Cardiac muscle cell (in vitro differentiated cells and primary cell): ENCODE measurements at regions not wholly inside any gene's neighbourhood (a gene's known extent, or its start where the extent isn't known, plus 50 kb on each side); places are given as distances from the start of the nearest gene placed in this dataset.
"Not testable (repeated sequence)": the region's sequence is repeated elsewhere in the genome, so short reads cannot be mapped to it uniquely, and the experiment has no call there.

Source experiments
- DNase-seq, 2 donors: peaks; one replicate each; pipeline versions ENCODE4 v3.0.0 to v3.0.0-alpha.2; 2010 to 2017; ENCODE audit warnings: low read depth in 1 of 2, low spot score in 1 of 2
- H3K27ac ChIP-seq: fragments of 200-600 bp; sonication (generic); 2 replicates; pipeline ENCODE4 v1.5.1; 2016
- H3K27me3 ChIP-seq: fragments of 200-600 bp; sonication (generic); 2 replicates; pipeline ENCODE4 v1.6.0; 2016; ENCODE audit warnings: control low read depth
- H3K36me3 ChIP-seq: fragments of 200-600 bp; sonication (generic); 2 replicates; pipeline ENCODE4 v1.5.1; 2016; ENCODE audit warnings: control low read depth
- H3K4me1 ChIP-seq: fragments of 200-600 bp; sonication (generic); 2 replicates; pipeline ENCODE4 v1.8.1; 2017; ENCODE audit warnings: low read depth, mild to moderate bottlenecking, mixed run types
- H3K4me3 ChIP-seq: fragments of 200-600 bp; sonication (generic); 2 replicates; pipeline ENCODE4 v1.5.1; 2016; ENCODE audit warnings: mild to moderate bottlenecking
- H3K9me3 ChIP-seq: fragments of 200-600 bp; sonication (generic); 2 replicates; pipeline ENCODE4 v1.5.1; 2017; ENCODE audit warnings: low read depth, mild to moderate bottlenecking, control low read depth
- TF ChIP-seq, protein P1 (sequence below): IDR thresholded peaks from 2 replicates; pipeline ENCODE4 v1.5.1; 2012; ENCODE audit warnings: low read depth, mild to moderate bottlenecking, low read length

GRCh38 chr2:22970284-22970975 lies 414.5 kb upstream of the KLHL29 start:
- Histone ChIP-seq H3K4me1 (no peaks in the 10 kb centered on the region), H3K27me3 (no peaks in the 10 kb centered on the region), H3K27ac (no peak overlapping the region), H3K4me3 (no peak overlapping the region), H3K9me3 (no peaks in the 10 kb centered on the region), H3K36me3 (no peaks in the 10 kb centered on the region)
- TF ChIP-seq, protein P1, sequence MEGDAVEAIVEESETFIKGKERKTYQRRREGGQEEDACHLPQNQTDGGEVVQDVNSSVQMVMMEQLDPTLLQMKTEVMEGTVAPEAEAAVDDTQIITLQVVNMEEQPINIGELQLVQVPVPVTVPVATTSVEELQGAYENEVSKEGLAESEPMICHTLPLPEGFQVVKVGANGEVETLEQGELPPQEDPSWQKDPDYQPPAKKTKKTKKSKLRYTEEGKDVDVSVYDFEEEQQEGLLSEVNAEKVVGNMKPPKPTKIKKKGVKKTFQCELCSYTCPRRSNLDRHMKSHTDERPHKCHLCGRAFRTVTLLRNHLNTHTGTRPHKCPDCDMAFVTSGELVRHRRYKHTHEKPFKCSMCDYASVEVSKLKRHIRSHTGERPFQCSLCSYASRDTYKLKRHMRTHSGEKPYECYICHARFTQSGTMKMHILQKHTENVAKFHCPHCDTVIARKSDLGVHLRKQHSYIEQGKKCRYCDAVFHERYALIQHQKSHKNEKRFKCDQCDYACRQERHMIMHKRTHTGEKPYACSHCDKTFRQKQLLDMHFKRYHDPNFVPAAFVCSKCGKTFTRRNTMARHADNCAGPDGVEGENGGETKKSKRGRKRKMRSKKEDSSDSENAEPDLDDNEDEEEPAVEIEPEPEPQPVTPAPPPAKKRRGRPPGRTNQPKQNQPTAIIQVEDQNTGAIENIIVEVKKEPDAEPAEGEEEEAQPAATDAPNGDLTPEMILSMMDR: no peak
- no peak for DNase-seq

DNA sequence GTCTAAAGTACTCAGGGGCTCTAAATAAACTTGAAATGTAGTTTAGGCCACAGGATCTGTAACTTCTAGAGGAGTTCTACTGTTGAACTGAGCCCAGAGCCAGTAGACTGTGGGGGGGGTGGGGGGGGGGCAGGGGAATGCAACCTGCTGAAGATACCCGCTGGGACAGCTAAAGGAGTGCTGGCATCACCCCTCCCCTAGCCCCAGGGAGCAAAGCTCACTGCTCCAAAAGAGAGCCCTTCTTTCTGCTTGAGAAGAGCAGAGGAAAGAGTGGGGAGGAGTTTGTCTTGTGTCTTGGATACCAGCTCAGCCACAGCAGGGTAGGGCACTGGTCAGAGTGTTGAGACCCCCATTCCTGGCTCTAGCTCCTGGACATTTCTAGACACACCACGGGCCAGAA lies 414.0 kb upstream of the KLHL29 start:
- TF ChIP-seq, protein P1: no peak
- H3K4me3 ChIP-seq: no peak overlapping the region
- H3K27me3 ChIP-seq: no peaks in the 10 kb centered on the region
- H3K9me3 ChIP-seq: no peaks in the 10 kb centered on the region
- no peak for DNase-seq
- H3K4me1 ChIP-seq: no peaks in the 10 kb centered on the region
- no peaks in the 10 kb centered on the region for H3K36me3 ChIP-seq
- no peak overlapping the region for H3K27ac ChIP-seq

- TF ChIP-seq, protein P1: no peak
- no peak overlapping the region for H3K4me3 ChIP-seq
- H3K36me3 ChIP-seq: no peaks in the 10 kb centered on the region
- H3K4me1 ChIP-seq: no peaks in the 10 kb centered on the region
- no peaks in the 10 kb centered on the region for H3K27me3 ChIP-seq
- DNase-seq: no peak
- H3K9me3 ChIP-seq: no peaks in the 10 kb centered on the region
- H3K27ac ChIP-seq: no peak overlapping the region
Measured at GRCh38 chr2:22981785-22982184, 403.2 kb upstream of the KLHL29 start.

GRCh38 chr2:22984152-22984551 lies 400.8 kb upstream of the KLHL29 start:
- not testable (repeated sequence) for H3K36me3 ChIP-seq, DNase-seq, H3K27me3 ChIP-seq, H3K9me3 ChIP-seq, H3K4me1 ChIP-seq, H3K4me3 ChIP-seq, H3K27ac ChIP-seq

GRCh38 chr2:22990246-22990645 lies 394.7 kb upstream of the KLHL29 start:
- Histone ChIP-seq H3K4me1 (peaks cover 15% of the 10 kb centered on the region), H3K27ac (no peak overlapping the region), H3K4me3 (no peak overlapping the region), H3K9me3 (no peaks in the 10 kb centered on the region), H3K27me3 (no peaks in the 10 kb centered on the region), H3K36me3 (no peaks in the 10 kb centered on the region)
- DNase-seq: no peak
- TF ChIP-seq, protein P1: no peak

- Histone ChIP-seq H3K4me1 (peaks cover 19% of the 10 kb centered on the region), H3K36me3 (no peaks in the 10 kb centered on the region), H3K27ac (no peak overlapping the region), H3K27me3 (no peaks in the 10 kb centered on the region), H3K4me3 (no peak overlapping the region), H3K9me3 (no peaks in the 10 kb centered on the region)
- TF ChIP-seq, protein P1: no peak
- DNase-seq: no peak
Measured at GRCh38 chr2:22991844-22992243, 393.1 kb upstream of the KLHL29 start.
